ENCODE measurements at regions not wholly inside any gene's neighbourhood (a gene's known extent, or its start where the extent isn't known, plus 50 kb on each side); places are given as distances from the start of the nearest gene placed in this dataset.

GRCh38 chr21:16427587-16428087, 697.9 kb downstream of the USP25 start:
- no peak for TF ChIP-seq CTCF (IDR thresholded peaks at IDR 0.05)
- H3K9me3 ChIP-seq, result no peaks in the 10 kb centered on the region
- peaks cover 0 to 32% of the 10 kb centered on the region in 2 donors for H3K4me1 ChIP-seq
- DNase-seq (ENCODE audit: low spot score), result no peak
- H3K36me3 ChIP-seq, result no peaks in the 10 kb centered on the region
- H3K4me3 ChIP-seq, result no peak overlapping the region
- peak overlapping the region; percentile 59 to 93 for H3K27ac ChIP-seq
- H3K27me3 ChIP-seq, result no peaks in the 10 kb centered on the region

- Histone ChIP-seq H3K27me3 (no peaks in the 10 kb centered on the region), H3K9me3 (no peaks in the 10 kb centered on the region), H3K36me3 (no peaks in the 10 kb centered on the region), H3K4me1 (peaks cover 0 to 5% of the 10 kb centered on the region in 2 donors), H3K4me3 (no peak overlapping the region), H3K27ac (no peak overlapping the region)
- TF ChIP-seq CTCF (IDR thresholded peaks at IDR 0.05), result no peak
- no peak for DNase-seq (ENCODE audit: low spot score)
Observed at GRCh38 chr21:16437586-16437985, 707.8 kb downstream of the USP25 start.

- no peaks in the 10 kb centered on the region for H3K36me3 ChIP-seq
- peaks cover 0 to 5% of the 10 kb centered on the region in 2 donors for H3K4me1 ChIP-seq
- TF ChIP-seq CTCF (IDR thresholded peaks at IDR 0.05), result no peak
- DNase-seq (ENCODE audit: low spot score), result no peak
- no peaks in the 10 kb centered on the region for H3K9me3 ChIP-seq
- no peak overlapping the region for H3K27ac ChIP-seq
- H3K27me3 ChIP-seq, result no peaks in the 10 kb centered on the region
- H3K4me3 ChIP-seq, result no peak overlapping the region
Observed at GRCh38 chr21:16438761-16439160, 709.0 kb downstream of the USP25 start.

GRCh38 chr21:16441789-16442188, 712.0 kb downstream of the USP25 start:
- Histone ChIP-seq H3K9me3 (no peaks in the 10 kb centered on the region), H3K27ac (no peak overlapping the region), H3K4me3 (no peak overlapping the region), H3K27me3 (no peaks in the 10 kb centered on the region), H3K36me3 (no peaks in the 10 kb centered on the region), H3K4me1 (peaks cover 0 to 5% of the 10 kb centered on the region in 2 donors)
- TF ChIP-seq CTCF (IDR thresholded peaks at IDR 0.05), result no peak
- DNase-seq (ENCODE audit: low spot score), result no peak

GRCh38 chr21:16454399-16454798, 724.6 kb downstream of the USP25 start:
- Histone ChIP-seq H3K36me3 (no peaks in the 10 kb centered on the region), H3K27me3 (no peaks in the 10 kb centered on the region), H3K4me3 (no peak overlapping the region), H3K4me1 (peaks cover 0 to 27% of the 10 kb centered on the region in 2 donors), H3K27ac (no peak overlapping the region), H3K9me3 (no peaks in the 10 kb centered on the region)
- TF ChIP-seq CTCF (IDR thresholded peaks at IDR 0.05), result peak in 1 of 2 donors; percentile 48
- DNase-seq (ENCODE audit: low spot score), result no peak

- H3K4me1 ChIP-seq, result peaks cover 0 to 27% of the 10 kb centered on the region in 2 donors
Observed at GRCh38 chr21:16455526-16455925, 725.7 kb downstream of the USP25 start.

More at GRCh38 chr21:16455526-16455925, 725.7 kb downstream of the USP25 start:
- H3K36me3 ChIP-seq, result no peaks in the 10 kb centered on the region
- H3K27ac ChIP-seq, result peak overlapping the region in 1 of 2 donors; percentile 22
- DNase-seq (ENCODE audit: low spot score), result no peak
- H3K27me3 ChIP-seq, result no peaks in the 10 kb centered on the region
- no peaks in the 10 kb centered on the region for H3K9me3 ChIP-seq
- TF ChIP-seq CTCF (IDR thresholded peaks at IDR 0.05), result no peak
- H3K4me3 ChIP-seq, result no peak overlapping the region
